Keratinocyte (primary cell): ENCODE measurements at regions not wholly inside any gene's neighbourhood (a gene's known extent, or its start where the extent isn't known, plus 50 kb on each side); places are given as distances from the start of the nearest gene placed in this dataset.

Source experiments
- CTCF ChIP-seq, 3 experiments: IDR thresholded peaks in 1 of 3; conservative IDR thresholded peaks in 1 of 3; optimal IDR thresholded peaks in 1 of 3; 2 replicates in 2 of 3; 3 replicates in 1 of 3; pipeline versions ENCODE3 to v1.5.1; 2011; ENCODE audit warnings: low read length in 3 of 3, mild to moderate bottlenecking in 3 of 3, moderate library complexity in 2 of 3, control low read depth in 1 of 3, inconsistent platforms in 1 of 3; ENCODE audit not compliant: insufficient read depth in 2 of 3; ENCODE audit errors: extremely low read depth in 1 of 3
- EZH2 ChIP-seq: IDR thresholded peaks from one replicate; pipeline ENCODE4 v1.6.1; 2012; ENCODE audit warnings: inconsistent platforms, mild to moderate bottlenecking, low read length, moderate library complexity

- TF ChIP-seq CTCF (optimal IDR thresholded peaks at IDR 0.05 in 1 of 3, IDR thresholded peaks at IDR 0.05 in 1 of 3, conservative IDR thresholded peaks at IDR 0.05 in 1 of 3; ENCODE audit: extremely low read depth in 1 of 3, insufficient read depth in 2 of 3, low read length in 3 of 3) (no peak), EZH2 (no peak)
Measured at GRCh38 chr7:20917603-20918002, 130.9 kb upstream of the SP8 start.
